ENCODE measurements at regions not wholly inside any gene's neighbourhood (a gene's known extent, or its start where the extent isn't known, plus 50 kb on each side); places are given as distances from the start of the nearest gene placed in this dataset.
"Not testable (repeated sequence)": the region's sequence is repeated elsewhere in the genome, so short reads cannot be mapped to it uniquely, and the experiment has no call there.

GRCh38 chr2:166743482-166743881, 144.8 kb upstream of the XIRP2 start:
- DNase-seq (ENCODE audit: low read depth, low spot score) = peak; percentile 27

- DNase-seq (ENCODE audit: low read depth, low spot score) = no peak
Measured at GRCh38 chr2:166727095-166727494, 161.2 kb upstream of the XIRP2 start.

GRCh38 chr2:166725927-166726924, 162.1 kb upstream of the XIRP2 start:
- no peak for DNase-seq (ENCODE audit: low read depth, low spot score)

GRCh38 chr2:166716968-166717367, 171.3 kb upstream of the XIRP2 start:
- no peak for DNase-seq (ENCODE audit: low read depth, low spot score)

- peak; percentile 8 for DNase-seq (ENCODE audit: low read depth, low spot score)
Measured at GRCh38 chr2:166700079-166700478, 188.2 kb upstream of the XIRP2 start.

GRCh38 chr2:166695154-166695553, 193.1 kb upstream of the XIRP2 start:
- DNase-seq (ENCODE audit: low read depth, low spot score) = no peak

GRCh38 chr2:166686057-166686456, 192.0 kb upstream of the SCN7A start:
- not testable (repeated sequence) for DNase-seq (ENCODE audit: low read depth, low spot score)

- no peak for DNase-seq (ENCODE audit: low read depth, low spot score)
Measured at GRCh38 chr2:166677996-166678395, 183.9 kb upstream of the SCN7A start.

- DNase-seq (ENCODE audit: low read depth, low spot score) = no peak
Measured at GRCh38 chr2:166676716-166677115, 182.7 kb upstream of the SCN7A start.

- DNase-seq (ENCODE audit: low read depth, low spot score) = no peak
Measured at GRCh38 chr2:166675553-166675952, 181.5 kb upstream of the SCN7A start.

- no peak for DNase-seq (ENCODE audit: low read depth, low spot score)
Measured at GRCh38 chr2:166673986-166674385, 179.9 kb upstream of the SCN7A start.

- DNase-seq (ENCODE audit: low read depth, low spot score) = no peak
Measured at GRCh38 chr2:166671801-166672200, 177.8 kb upstream of the SCN7A start.

GRCh38 chr2:166671235-166671634, 177.2 kb upstream of the SCN7A start:
- DNase-seq (ENCODE audit: low read depth, low spot score) = peak; percentile 13

- DNase-seq (ENCODE audit: low read depth, low spot score) = peak; percentile 90
Measured at GRCh38 chr2:166665991-166666940, 172.2 kb upstream of the SCN7A start.

- DNase-seq (ENCODE audit: low read depth, low spot score) = no peak
Measured at GRCh38 chr2:166661824-166662223, 167.8 kb upstream of the SCN7A start.

GRCh38 chr2:166661391-166661790, 167.3 kb upstream of the SCN7A start:
- DNase-seq (ENCODE audit: low read depth, low spot score) = no peak

- no peak for DNase-seq (ENCODE audit: low read depth, low spot score)
Measured at GRCh38 chr2:166658901-166659300, 164.9 kb upstream of the SCN7A start.

- peak; percentile 43 for DNase-seq (ENCODE audit: low read depth, low spot score)
Measured at GRCh38 chr2:166653185-166653813, 159.2 kb upstream of the SCN7A start.

GRCh38 chr2:166651991-166652390, 157.9 kb upstream of the SCN7A start:
- no peak for DNase-seq (ENCODE audit: low read depth, low spot score)

- peak; percentile 87 for DNase-seq (ENCODE audit: low read depth, low spot score)
Measured at GRCh38 chr2:166651080-166651675, 157.1 kb upstream of the SCN7A start.

- DNase-seq (ENCODE audit: low read depth, low spot score) = no peak
Measured at GRCh38 chr2:166647935-166648334, 153.9 kb upstream of the SCN7A start.

Measured in astrocyte of the hippocampus (primary cell).